K562 (cell line): ENCODE measurements at regions not wholly inside any gene's neighbourhood (a gene's known extent, or its start where the extent isn't known, plus 50 kb on each side); places are given as distances from the start of the nearest gene placed in this dataset.
"Not testable (repeated sequence)": the region's sequence is repeated elsewhere in the genome, so short reads cannot be mapped to it uniquely, and the experiment has no call there.

Experiments used
- ATAC-seq: fragments of 200-7000 bp; cut with Tn5 transposase; 3 replicates; pipeline ENCODE4 v1.9.1; 2020; ENCODE audit warnings: moderate library complexity
- BruUV-seq: library from RNA; stranded (reverse); fragments of 400-500 nt; replicated peaks from 2 replicates; lab custom pipeline; 2021; lab: Mats Ljungman, UMichigan
- CTCF ChIA-PET: fragments of 300-600 bp; formaldehyde crosslinking; extraction: SDS; loops from one replicate; lab custom pipeline; 2021; ENCODE audit warnings: low intra/inter-chr PET ratio; lab: Yijun Ruan, JAX
- POLR2A ChIA-PET: fragments of 300-600, 350-650 bp; sonication (Branson Sonifier 250); formaldehyde crosslinking; extraction: SDS; loops from one replicate; lab custom pipeline; 2021; ENCODE audit warnings: antibody characterized with exemption, inconsistent platforms; lab: Yijun Ruan, JAX
- DNase-seq, 4 experiments: peaks; one replicate each; pipeline versions ENCODE4 v3.0.0 to v3.0.0-alpha.2; 2011 to 2018; ENCODE audit warnings: low spot score in 3 of 4, mixed read lengths in 3 of 4; ENCODE audit errors: extremely low read depth in 1 of 4
- FAIRE-seq: peaks from 2 replicates; lab custom pipeline; 2011; peaks lifted over from hg19 to GRCh38; lab: Jason Lieb, UNC
- H2AFZ ChIP-seq: 2 replicates; pipeline ENCODE4 v1.6.0; 2011; ENCODE audit warnings: low read depth, low read length, control low read depth, inconsistent platforms
- H3K27ac ChIP-seq: fragments of 200-600 bp; 3 replicates; pipeline ENCODE4 v1.8.0; 2011; ENCODE audit warnings: low read depth, mild to moderate bottlenecking, control low read depth, inconsistent platforms, low read length, moderate library complexity, mixed read lengths; ENCODE audit errors: extremely low read depth
- H3K27me3 ChIP-seq, 2 experiments: fragments of 300-600 bp in 1 of 2; 2 replicates in 1 of 2; 3 replicates in 1 of 2; pipeline versions ENCODE4 v1.6.0 to v1.8.0; 2011; ENCODE audit warnings: inconsistent platforms in 2 of 2, low read length in 2 of 2, mild to moderate bottlenecking in 1 of 2, mixed read lengths in 1 of 2, moderate library complexity in 1 of 2; ENCODE audit not compliant: control insufficient read depth in 2 of 2, insufficient read depth in 2 of 2
- H3K36me3 ChIP-seq: fragments of 300-600 bp; 3 replicates; pipeline ENCODE4 v1.8.0; 2011; ENCODE audit warnings: mild to moderate bottlenecking, low read length, inconsistent platforms; ENCODE audit not compliant: control insufficient read depth, insufficient read depth
- H3K4me1 ChIP-seq, 2 experiments: fragments of 200-600 bp in 1 of 2; replicated peaks in 1 of 2; 2 replicates in 1 of 2; 3 replicates in 1 of 2; pipeline versions ENCODE4 v1.5.1 to v1.8.0; 2011; ENCODE audit warnings: inconsistent platforms in 2 of 2, low read length in 2 of 2, mild to moderate bottlenecking in 1 of 2, mixed read lengths in 1 of 2, moderate library complexity in 1 of 2; ENCODE audit not compliant: control insufficient read depth in 2 of 2, insufficient read depth in 2 of 2
- H3K4me2 ChIP-seq: 2 replicates; pipeline ENCODE4 v1.6.1; 2011; ENCODE audit warnings: low read length, control low read depth, inconsistent platforms, mixed read lengths; ENCODE audit not compliant: insufficient read depth
- H3K4me3 ChIP-seq: fragments of 200-600 bp; sonication (generic), shearing (Covaris generic); 2 replicates; pipeline ENCODE4 v1.5.1; 2016; ENCODE audit warnings: control low read depth, inconsistent platforms
- H3K79me2 ChIP-seq: fragments of 200-600 bp; 3 replicates; pipeline ENCODE4 v1.8.0; 2011; ENCODE audit warnings: low read length, inconsistent platforms; ENCODE audit not compliant: control insufficient read depth, insufficient read depth
- H3K9ac ChIP-seq, 2 experiments: 2 replicates each; pipeline versions ENCODE4 v1.6.0 to v1.6.1; 2011; ENCODE audit warnings: low read depth in 2 of 2, low read length in 2 of 2, control low read depth in 1 of 2, inconsistent platforms in 1 of 2, mild to moderate bottlenecking in 1 of 2, mixed read lengths in 1 of 2; ENCODE audit not compliant: insufficient read depth in 1 of 2
- H3K9me1 ChIP-seq: one replicate; pipeline ENCODE4 v1.6.0; 2011; ENCODE audit warnings: inconsistent platforms, mild to moderate bottlenecking, low read length, moderate library complexity; ENCODE audit not compliant: control insufficient read depth, insufficient read depth
- H3K9me3 ChIP-seq: replicated peaks from 2 replicates; pipeline ENCODE4 v1.5.1; 2011; ENCODE audit warnings: low read depth, low read length, inconsistent platforms; ENCODE audit not compliant: control insufficient read depth, insufficient read depth
- H4K20me1 ChIP-seq: replicated peaks from 2 replicates; pipeline ENCODE4 v1.6.1; 2011; ENCODE audit warnings: low read length, inconsistent platforms, mixed read lengths; ENCODE audit not compliant: control insufficient read depth, insufficient read depth
- ELF1 ChIP-seq: fragments of 200-800 bp; sonication (Bioruptor generic); IDR thresholded peaks from 2 replicates; pipeline ENCODE4 v1.6.1; 2016; ENCODE audit warnings: missing genetic modification characterization, missing compliant biosample characterization
- LEF1 ChIP-seq: fragments of 450-650 bp; IDR thresholded peaks from 2 replicates; pipeline ENCODE4 v1.6.1; 2016; ENCODE audit warnings: mild to moderate bottlenecking
- MEF2D ChIP-seq: conservative IDR thresholded peaks from 2 replicates; pipeline ENCODE4 v1.6.1; 2016; ENCODE audit warnings: low read depth, missing genetic modification characterization, missing compliant biosample characterization
- RCOR1 ChIP-seq, 2 experiments: IDR thresholded peaks; 2 replicates each; pipeline ENCODE4 v1.6.1; 2012; ENCODE audit warnings: low read depth in 2 of 2, low read length in 2 of 2, borderline replicate concordance in 1 of 2, improper control_type of control experiment in 1 of 2
- ZNF133 ChIP-seq: fragments of 250-450 bp; sonication (Bioruptor Pico); IDR thresholded peaks from 2 replicates; pipeline ENCODE4 v1.4.0; 2020; ENCODE audit warnings: mild to moderate bottlenecking
- ZNF175 ChIP-seq: fragments of 200-800 bp; sonication (Bioruptor generic); IDR thresholded peaks from 2 replicates; pipeline ENCODE4 v1.6.1; 2016; ENCODE audit warnings: low read depth, mild to moderate bottlenecking, missing genetic modification characterization, missing compliant biosample characterization
- WGBS: fragments of 100-300 bp; shearing (Covaris generic); methylation state at CpG from one replicate; pipeline ENCODE4 v1.1.6; 2016; ENCODE audit warnings: low coverage, mixed read lengths; ENCODE audit not compliant: insufficient coverage; ENCODE audit errors: missing lambda C conversion rate; 5-methylcytosine and 5-hydroxymethylcytosine counted together
- in situ Hi-C: fragments of 300-500 bp; cut with MboI; formaldehyde crosslinking; loops from 4 replicates; pipeline ENCODE4 v1.15.0; 2018; ENCODE audit warnings: inconsistent platforms, mixed read lengths
- intact Hi-C: fragments of 100-400 bp; cut with micrococcal nuclease; formaldehyde crosslinking; loops from 2 replicates; pipeline ENCODE4 v1.14.2; 2022
- TF ChIP-seq, protein P1 (sequence below): fragments of 450-650 bp; IDR thresholded peaks from 2 replicates; pipeline ENCODE4 v1.6.1; 2016; ENCODE audit warnings: borderline replicate concordance
- TF ChIP-seq, protein P2 (sequence below): fragments of 250-450 bp; sonication (Bioruptor Pico); IDR thresholded peaks from 2 replicates; pipeline ENCODE4 v1.6.1; 2021; ENCODE audit warnings: mild to moderate bottlenecking

DNA sequence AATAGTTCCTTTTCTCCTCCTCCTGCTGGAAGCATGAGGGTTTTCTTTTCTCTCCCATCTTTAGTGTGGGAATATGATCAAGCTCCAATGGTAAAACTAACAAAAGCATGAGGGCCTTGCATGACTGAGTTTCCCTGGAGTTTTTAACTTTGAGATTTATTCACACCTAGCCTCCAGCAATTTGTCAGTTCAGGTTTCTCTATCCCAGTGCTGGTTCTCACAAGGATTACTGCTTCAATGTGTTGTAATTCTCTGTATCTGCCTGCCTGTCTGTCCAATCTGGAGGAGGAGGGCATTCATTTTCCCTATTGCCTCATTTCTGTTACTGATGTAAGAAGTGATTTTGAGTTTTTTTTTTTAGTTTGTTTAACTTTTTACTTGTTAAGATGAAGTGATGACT is 57.6 kb upstream of the RPRM start:
- H4K20me1 ChIP-seq = no peaks in the 10 kb centered on the region
- no peak overlapping the region for H3K27ac ChIP-seq
- H3K4me2 ChIP-seq = no peak overlapping the region
- H3K36me3 ChIP-seq = no peaks in the 10 kb centered on the region
- BruUV-seq = no TSS peak
- in situ Hi-C loops = no loop called here
- H3K4me1 ChIP-seq = no peaks in the 10 kb centered on the region
- no peaks in the 10 kb centered on the region for H3K9me3 ChIP-seq
- TF ChIP-seq RCOR1 (IDR thresholded peaks at IDR 0.05; ENCODE audit: borderline replicate concordance in 1 of 2, low read depth in 2 of 2, low read length in 2 of 2) (no peak), ZNF175 (CRISPR knock-in tag) (no peak), ELF1 (tag) (no peak), LEF1 (no peak), ZNF133 (CRISPR knock-in tag) (no peak), MEF2D (no peak)
- TF ChIP-seq, protein P1, sequence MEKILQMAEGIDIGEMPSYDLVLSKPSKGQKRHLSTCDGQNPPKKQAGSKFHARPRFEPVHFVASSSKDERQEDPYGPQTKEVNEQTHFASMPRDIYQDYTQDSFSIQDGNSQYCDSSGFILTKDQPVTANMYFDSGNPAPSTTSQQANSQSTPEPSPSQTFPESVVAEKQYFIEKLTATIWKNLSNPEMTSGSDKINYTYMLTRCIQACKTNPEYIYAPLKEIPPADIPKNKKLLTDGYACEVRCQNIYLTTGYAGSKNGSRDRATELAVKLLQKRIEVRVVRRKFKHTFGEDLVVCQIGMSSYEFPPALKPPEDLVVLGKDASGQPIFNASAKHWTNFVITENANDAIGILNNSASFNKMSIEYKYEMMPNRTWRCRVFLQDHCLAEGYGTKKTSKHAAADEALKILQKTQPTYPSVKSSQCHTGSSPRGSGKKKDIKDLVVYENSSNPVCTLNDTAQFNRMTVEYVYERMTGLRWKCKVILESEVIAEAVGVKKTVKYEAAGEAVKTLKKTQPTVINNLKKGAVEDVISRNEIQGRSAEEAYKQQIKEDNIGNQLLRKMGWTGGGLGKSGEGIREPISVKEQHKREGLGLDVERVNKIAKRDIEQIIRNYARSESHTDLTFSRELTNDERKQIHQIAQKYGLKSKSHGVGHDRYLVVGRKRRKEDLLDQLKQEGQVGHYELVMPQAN = no peak
- TF ChIP-seq, protein P2, sequence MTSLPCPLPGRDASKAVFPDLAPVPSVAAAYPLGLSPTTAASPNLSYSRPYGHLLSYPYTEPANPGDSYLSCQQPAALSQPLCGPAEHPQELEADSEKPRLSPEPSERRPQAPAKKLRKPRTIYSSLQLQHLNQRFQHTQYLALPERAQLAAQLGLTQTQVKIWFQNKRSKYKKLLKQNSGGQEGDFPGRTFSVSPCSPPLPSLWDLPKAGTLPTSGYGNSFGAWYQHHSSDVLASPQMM = no peak
- TF ChIP-seq, all 486 proteins: peak for 0
- ChIA-PET POLR2A (no interaction called here), CTCF (no interaction called here)
- Histone ChIP-seq H3K4me3 (no peak overlapping the region), H2AFZ (no peak overlapping the region), H3K79me2 (no peaks in the 10 kb centered on the region), H3K9me1 (no peaks in the 10 kb centered on the region), H3K9ac (no peak overlapping the region), H3K27me3 (no peaks in the 10 kb centered on the region)
- intact Hi-C loops = no loop called here
- DNase-seq (no peak), ATAC-seq (no peak), FAIRE-seq (no peak)

DNA sequence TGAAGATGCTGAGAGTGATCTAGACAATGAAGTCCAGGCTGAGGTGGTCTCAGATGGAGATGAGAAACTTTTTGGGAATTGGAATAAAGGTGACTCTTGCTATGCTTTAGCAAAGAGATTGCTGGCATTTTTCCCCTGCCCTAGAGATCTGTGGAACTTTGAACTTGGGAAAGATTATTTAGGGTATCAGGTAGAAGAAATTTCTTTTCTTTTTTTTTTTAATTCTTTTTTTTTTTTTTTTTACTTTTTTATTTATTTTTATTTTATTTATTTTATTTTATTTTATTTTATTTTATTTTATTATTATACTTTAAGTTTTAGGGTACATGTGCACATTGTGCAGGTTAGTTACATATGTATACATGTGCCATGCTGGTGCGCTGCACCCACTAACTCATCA is 59.5 kb upstream of the RPRM start:
- H4K20me1 ChIP-seq, CTCF ChIA-PET, ATAC-seq, H3K9me1 ChIP-seq, POLR2A ChIA-PET, intact Hi-C loops, H2AFZ ChIP-seq, H3K9ac ChIP-seq, H3K27ac ChIP-seq, H3K4me2 ChIP-seq, BruUV-seq, H3K79me2 ChIP-seq, FAIRE-seq, H3K36me3 ChIP-seq, in situ Hi-C loops, H3K4me1 ChIP-seq, H3K27me3 ChIP-seq, H3K4me3 ChIP-seq, H3K9me3 ChIP-seq, DNase-seq: not testable (repeated sequence)
- WGBS = no CpG with 5 or more reads among the region's 1 CpG
